ENCODE measurements at regions not wholly inside any gene's neighbourhood (a gene's known extent, or its start where the extent isn't known, plus 50 kb on each side); places are given as distances from the start of the nearest gene placed in this dataset.

- Histone ChIP-seq H4K20me1 (ENCODE audit: insufficient read depth, poor library complexity, severe bottlenecking) (no peaks in the 10 kb centered on the region), H3K4me1 (ENCODE audit: insufficient read depth) (no peaks in the 10 kb centered on the region), H3K27me3 (no peaks in the 10 kb centered on the region), H3K9me2 (replicated peaks; ENCODE audit: insufficient read depth) (no peaks in the 10 kb centered on the region), H3K4me3 (no peak overlapping the region), H3K9me3 (ENCODE audit: low read depth) (no peaks in the 10 kb centered on the region), H3K79me2 (no peaks in the 10 kb centered on the region), H3K27ac (no peak overlapping the region), H3K36me3 (replicated peaks; ENCODE audit: insufficient read depth, low read depth) (no peaks in the 10 kb centered on the region), H3K4me2 (no peak overlapping the region), H2AFZ (no peak overlapping the region)
- DNase-seq (ENCODE audit: low spot score) = no peak
- TF ChIP-seq EZH2phosphoT487 (IDR thresholded peaks at IDR 0.05; ENCODE audit: low read depth, severe bottlenecking, unreplicated experiment) (no peak), CTCF (IDR thresholded peaks at IDR 0.05; ENCODE audit: poor library complexity) (peak; percentile 19)
- 40% methylated on average over 5 of the region's 5 CpGs for WGBS (ENCODE audit: low lambda C conversion rate, missing lambda C conversion rate)
These were observed 153.6 kb upstream of the TMTC4 start for GRCh38 chr13:100828226-100828625.

GRCh38 chr13:100827489-100828176 is 153.0 kb upstream of the TMTC4 start:
- Histone ChIP-seq H3K27ac (no peak overlapping the region), H3K27me3 (no peaks in the 10 kb centered on the region), H4K20me1 (ENCODE audit: insufficient read depth, poor library complexity, severe bottlenecking) (no peaks in the 10 kb centered on the region), H2AFZ (no peak overlapping the region), H3K4me2 (no peak overlapping the region), H3K9me2 (replicated peaks; ENCODE audit: insufficient read depth) (no peaks in the 10 kb centered on the region), H3K36me3 (replicated peaks; ENCODE audit: insufficient read depth, low read depth) (no peaks in the 10 kb centered on the region), H3K9me3 (ENCODE audit: low read depth) (no peaks in the 10 kb centered on the region), H3K79me2 (no peaks in the 10 kb centered on the region), H3K4me3 (no peak overlapping the region), H3K4me1 (ENCODE audit: insufficient read depth) (no peaks in the 10 kb centered on the region)
- no peak for TF ChIP-seq EZH2phosphoT487 (IDR thresholded peaks at IDR 0.05; ENCODE audit: low read depth, severe bottlenecking, unreplicated experiment)
- no peak for TF ChIP-seq EZH2 (IDR thresholded peaks at IDR 0.05; ENCODE audit: borderline replicate concordance)
- TF ChIP-seq CTCF (IDR thresholded peaks at IDR 0.05; ENCODE audit: poor library complexity) = no peak
- DNase-seq (ENCODE audit: low spot score) = no peak
- 63% methylated on average over 8 of the region's 8 CpGs for WGBS (ENCODE audit: low lambda C conversion rate, missing lambda C conversion rate)

GRCh38 chr13:100826441-100826840 is 151.8 kb upstream of the TMTC4 start:
- no peaks in the 10 kb centered on the region for H3K79me2 ChIP-seq
- no peaks in the 10 kb centered on the region for H3K9me3 ChIP-seq (ENCODE audit: low read depth)
- no peak overlapping the region for H3K4me2 ChIP-seq
- H3K4me3 ChIP-seq = no peak overlapping the region
- no peaks in the 10 kb centered on the region for H4K20me1 ChIP-seq (ENCODE audit: insufficient read depth, poor library complexity, severe bottlenecking)
- no peak overlapping the region for H3K27ac ChIP-seq
- H3K9me2 ChIP-seq (replicated peaks; ENCODE audit: insufficient read depth) = no peaks in the 10 kb centered on the region
- no peaks in the 10 kb centered on the region for H3K27me3 ChIP-seq
- H3K4me1 ChIP-seq (ENCODE audit: insufficient read depth) = no peaks in the 10 kb centered on the region
- no peak for DNase-seq (ENCODE audit: low spot score)
- 78% methylated on average over 3 of the region's 3 CpGs for WGBS (ENCODE audit: low lambda C conversion rate, missing lambda C conversion rate)
- TF ChIP-seq EZH2phosphoT487 (IDR thresholded peaks at IDR 0.05; ENCODE audit: low read depth, severe bottlenecking, unreplicated experiment) (no peak), EZH2 (IDR thresholded peaks at IDR 0.05; ENCODE audit: borderline replicate concordance) (no peak), CTCF (IDR thresholded peaks at IDR 0.05; ENCODE audit: poor library complexity) (no peak)
- no peaks in the 10 kb centered on the region for H3K36me3 ChIP-seq (replicated peaks; ENCODE audit: insufficient read depth, low read depth)
- H2AFZ ChIP-seq = no peak overlapping the region

Data from hepatocyte (in vitro differentiated cells).